Middle frontal gyrus (tissue), 1 donor: ENCODE measurements at regions not wholly inside any gene's neighbourhood (a gene's known extent, or its start where the extent isn't known, plus 50 kb on each side); places are given as distances from the start of the nearest gene placed in this dataset.
A peak's percentile ranks its signal among the peaks of the same experiment; 100 is the strongest.

ENCODE experiments used
- DNase-seq: peaks from one replicate; pipeline ENCODE4 v3.0.0-alpha.2; 2015; ENCODE audit warnings: low spot score; ENCODE audit errors: extremely low spot score

DNA sequence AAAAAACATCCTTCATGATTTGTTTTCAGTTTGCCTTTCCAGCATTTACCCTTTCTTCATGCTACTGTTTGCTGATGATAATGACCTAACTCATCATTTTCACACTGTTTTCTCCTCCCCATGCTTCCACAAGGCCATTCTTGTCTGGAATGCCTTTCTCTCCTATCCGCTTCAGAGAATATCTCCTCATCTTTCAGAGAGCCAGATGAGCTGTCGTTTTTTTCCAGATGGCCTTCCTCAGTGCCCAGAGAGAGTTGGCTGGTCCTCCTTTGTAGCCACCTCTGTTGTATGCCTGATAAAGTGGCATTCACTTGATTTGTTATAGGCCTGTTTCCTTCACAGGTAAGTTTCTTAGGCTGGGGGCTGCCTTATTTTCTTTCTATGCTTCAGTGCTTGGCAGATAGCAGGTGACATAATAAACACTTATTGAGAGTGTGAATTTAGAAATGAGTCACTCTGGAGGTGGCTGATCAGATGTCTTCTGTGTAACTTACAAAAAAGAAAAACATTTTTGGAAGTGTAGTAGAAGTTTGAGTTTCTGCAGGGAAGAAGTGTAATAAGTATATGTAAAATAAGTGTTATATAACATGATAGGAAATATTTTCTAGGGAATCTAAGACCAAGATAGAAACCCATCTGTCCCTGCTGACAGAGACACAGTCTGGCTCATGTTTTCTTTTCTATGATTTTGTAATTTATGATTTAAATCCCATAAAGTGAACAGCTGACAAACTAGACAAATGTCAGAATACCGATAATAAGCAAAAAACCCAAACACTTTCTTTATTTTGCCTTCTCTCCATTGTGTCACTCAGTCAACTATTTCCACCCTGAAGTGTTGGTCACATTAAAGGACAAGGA lies 174.5 kb downstream of the DACT1 start:
- peak; percentile 62 for DNase-seq

DNA sequence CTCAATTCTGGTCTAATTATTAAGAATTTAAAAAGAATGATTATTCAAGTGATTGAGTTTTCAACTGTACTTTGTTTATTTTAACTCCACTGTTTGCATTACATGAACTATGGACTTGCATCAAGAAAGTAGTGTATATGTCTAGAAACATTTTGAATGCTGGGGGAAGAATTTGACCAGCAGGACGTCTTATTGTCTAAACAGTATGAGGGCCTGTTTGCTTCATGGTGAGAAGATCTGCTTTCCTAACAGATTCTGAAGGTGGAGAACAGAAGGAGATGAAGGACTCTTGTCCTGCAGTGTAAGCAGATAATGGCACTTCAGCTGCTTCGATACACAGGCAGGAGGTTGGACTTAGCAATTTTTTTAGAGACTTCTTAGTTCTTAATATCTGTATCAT lies 176.0 kb downstream of the DACT1 start:
- DNase-seq, result no peak

DNA sequence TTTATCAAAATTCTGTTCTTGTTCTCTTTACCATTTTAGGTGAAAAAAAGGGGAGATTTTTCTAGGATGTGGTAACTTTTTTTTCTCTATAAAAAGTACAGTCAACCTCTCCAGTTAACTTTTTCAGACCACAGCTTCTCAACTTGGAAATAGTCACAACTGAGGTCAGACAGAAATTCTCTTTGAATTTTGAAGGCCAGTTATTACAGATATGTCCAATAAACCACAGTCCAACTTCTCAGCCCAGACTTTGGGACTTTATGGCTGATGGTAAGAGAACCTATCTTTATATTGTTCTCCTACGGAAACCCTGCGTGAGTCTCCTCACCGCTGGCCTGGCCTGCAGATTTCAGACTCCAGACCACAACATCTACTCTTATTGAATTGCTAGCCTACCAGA lies 176.7 kb downstream of the DACT1 start:
- no peak for DNase-seq

- no peak for DNase-seq
Observed at GRCh38 chr14:58815161-58815701, 177.5 kb downstream of the DACT1 start.

GRCh38 chr14:58815794-58816193 lies 178.0 kb downstream of the DACT1 start:
- no peak for DNase-seq

DNA sequence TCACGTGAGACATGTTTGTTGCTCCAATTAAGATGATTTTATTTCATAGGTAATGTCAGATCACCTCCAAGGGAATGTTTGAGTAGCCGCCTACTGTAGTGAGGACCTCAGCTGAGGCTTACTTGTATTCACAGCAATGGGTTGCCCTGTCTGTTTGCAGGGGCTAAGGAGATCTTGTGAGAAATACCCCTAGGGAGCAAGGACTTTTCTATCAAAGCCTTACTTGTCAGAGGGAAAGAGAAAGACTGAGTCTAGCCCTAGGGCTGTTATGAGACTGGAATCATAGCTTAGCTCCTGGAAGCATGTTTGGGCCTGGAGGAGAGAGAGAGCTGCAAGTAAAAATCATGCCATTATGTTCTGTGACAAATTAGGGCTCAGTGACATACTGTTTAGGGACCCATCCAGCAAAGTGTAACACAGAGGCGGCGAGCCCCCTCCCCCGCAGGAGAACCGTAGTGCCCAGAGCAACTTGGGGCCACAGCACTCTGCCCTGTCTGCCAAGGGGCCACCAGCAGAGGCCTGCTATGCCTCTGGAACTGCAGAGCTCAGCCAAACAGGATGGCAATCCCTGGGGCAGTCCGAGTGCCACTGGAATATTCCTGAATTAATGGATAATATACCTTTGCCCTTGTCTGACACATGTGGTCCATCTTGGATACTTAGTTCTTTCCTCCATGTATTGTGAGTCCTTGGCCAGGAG lies 178.8 kb downstream of the DACT1 start:
- no peak for DNase-seq

DNA sequence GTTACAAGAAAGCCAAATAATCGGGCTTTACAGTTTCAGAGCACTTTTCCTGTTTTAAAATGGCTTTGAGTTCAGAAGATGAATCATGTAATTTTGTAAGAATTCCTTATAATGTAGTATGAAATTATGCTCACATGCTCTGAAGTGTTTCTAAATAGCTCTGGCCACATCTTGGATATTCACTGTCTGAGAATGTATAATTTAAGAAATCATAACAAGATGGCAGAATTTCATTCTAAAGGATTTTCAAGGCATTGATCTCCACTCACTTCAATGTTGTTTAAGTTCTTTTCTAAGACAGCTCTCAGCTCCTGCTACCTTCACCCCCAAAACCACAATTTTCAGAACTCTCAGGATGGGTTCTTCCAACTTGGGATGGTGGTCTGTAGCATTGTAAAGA lies 180.1 kb downstream of the DACT1 start:
- DNase-seq, result no peak

- no peak for DNase-seq
Observed at GRCh38 chr14:58820032-58820431, 182.3 kb downstream of the DACT1 start.

DNA sequence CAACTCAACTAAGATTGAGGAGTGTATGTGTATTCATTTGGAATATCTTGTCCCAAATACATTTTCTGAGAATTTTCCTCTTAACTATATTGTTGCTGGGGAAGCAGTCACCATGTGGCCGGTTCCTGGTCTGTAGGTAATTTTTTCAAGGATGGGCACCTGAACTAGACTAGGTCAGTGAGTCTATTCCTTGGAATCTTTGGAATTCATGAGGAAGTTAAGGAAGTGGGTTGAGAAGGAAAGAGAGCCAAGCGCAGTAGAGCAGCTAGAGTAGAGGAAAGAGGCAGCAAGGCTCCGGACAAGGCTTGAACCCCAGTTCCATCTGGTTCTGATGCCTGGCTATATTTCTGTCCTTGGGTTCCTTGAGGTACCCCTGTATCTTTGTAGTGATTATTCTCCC lies 183.7 kb downstream of the DACT1 start:
- DNase-seq, result no peak

DNA sequence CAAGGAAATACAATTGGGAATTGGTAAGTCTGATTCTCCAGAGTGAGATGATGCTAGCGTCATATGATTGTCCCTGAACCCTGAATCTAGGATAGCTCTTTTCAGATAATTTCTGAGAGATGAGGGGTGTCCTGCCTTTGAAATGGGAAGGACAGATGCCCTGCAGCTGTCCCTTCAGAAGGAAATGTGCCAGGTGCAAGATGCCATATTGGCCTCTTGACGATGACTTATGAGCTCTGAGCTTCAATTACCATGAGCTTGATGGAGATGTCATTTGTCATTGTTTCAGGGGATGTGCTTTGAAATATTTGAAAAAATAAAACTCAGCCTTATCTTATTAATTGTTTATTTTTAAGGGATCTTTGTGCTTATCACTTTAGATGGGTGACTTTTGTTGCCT lies 185.1 kb downstream of the DACT1 start:
- no peak for DNase-seq

- DNase-seq, result no peak
Observed at GRCh38 chr14:58823312-58823711, 185.6 kb downstream of the DACT1 start.

DNA sequence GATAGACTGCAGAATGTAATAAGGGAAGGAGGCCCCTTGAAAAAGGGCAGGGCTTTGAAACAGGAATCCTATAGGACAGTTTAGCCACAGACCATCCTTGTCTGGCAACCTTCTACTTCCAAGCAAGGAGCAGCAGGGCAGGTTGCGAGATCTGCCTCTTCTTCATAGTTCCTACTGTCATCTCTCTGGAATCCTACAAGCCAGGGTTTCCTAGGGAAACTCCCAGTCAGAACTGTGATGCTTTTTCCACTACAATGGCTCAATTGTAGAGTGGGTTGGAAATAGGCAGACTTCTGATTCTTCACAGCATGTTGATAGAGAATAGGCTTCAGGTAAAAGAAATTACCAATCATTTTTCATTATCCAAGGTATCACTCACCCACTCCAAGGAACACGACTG lies 186.3 kb downstream of the DACT1 start:
- no peak for DNase-seq

- no peak for DNase-seq
Observed at GRCh38 chr14:58824796-58825195, 187.0 kb downstream of the DACT1 start.

- no peak for DNase-seq
Observed at GRCh38 chr14:58825606-58826005, 187.8 kb downstream of the DACT1 start.

DNA sequence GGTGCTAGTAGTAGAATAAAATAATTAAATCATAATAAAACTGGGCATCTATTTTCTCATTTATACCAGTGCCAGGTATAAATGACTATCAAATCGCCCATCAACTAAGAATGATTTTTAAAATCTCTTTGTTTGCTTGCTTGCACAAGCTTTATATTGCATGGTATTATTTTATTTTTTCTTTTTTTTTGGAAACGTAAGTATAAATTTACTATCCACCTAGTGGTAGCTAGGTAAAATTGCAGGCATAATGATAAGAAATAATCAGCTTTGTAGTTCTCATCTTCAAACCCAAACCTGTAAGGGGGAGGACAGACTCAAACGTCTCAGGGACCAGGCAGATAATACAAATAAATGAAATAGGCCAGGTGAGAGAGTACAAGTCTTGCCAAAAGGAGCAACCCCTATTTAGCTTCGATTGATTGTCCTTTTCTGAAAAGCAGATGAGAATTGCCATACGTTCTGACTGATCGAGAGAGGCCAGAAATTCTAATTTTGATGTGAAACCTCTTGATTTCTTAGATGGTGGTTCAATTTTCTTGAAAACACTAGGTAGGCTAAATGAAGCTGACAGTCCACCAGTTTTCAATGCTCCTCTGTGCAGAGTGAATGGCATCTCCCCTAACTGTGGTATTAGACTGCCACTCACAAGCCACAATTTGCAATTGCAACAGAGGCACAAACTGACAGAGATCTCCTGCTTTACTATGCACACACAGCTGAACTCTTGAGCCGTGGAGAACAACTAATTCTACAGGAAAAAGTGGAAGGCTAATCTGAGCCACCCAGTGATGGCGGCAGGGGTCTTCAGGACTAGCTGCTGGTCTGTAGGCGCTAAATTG lies 189.3 kb downstream of the DACT1 start:
- DNase-seq, result no peak

DNA sequence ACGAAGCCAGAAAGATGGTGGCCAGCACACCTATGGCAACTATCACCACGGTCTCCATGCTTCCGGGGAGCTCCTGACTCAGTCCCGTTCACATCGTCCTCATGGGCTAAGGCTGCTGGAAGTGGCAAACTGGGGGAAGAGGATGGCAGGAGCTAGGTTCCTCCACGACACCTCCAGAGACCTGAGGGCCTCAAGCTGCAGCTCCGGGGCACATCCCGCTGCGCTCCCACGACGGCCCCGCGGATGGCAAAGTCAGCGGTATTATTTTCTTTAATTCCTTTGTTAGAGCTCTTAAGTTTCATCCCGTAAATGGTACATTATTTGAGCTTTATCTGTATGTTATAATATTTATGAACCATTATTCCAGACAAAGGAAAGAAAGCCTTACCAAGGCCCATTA lies 190.5 kb downstream of the DACT1 start:
- DNase-seq, result no peak

GRCh38 chr14:58829594-58829993 lies 191.8 kb downstream of the DACT1 start:
- DNase-seq, result no peak

DNA sequence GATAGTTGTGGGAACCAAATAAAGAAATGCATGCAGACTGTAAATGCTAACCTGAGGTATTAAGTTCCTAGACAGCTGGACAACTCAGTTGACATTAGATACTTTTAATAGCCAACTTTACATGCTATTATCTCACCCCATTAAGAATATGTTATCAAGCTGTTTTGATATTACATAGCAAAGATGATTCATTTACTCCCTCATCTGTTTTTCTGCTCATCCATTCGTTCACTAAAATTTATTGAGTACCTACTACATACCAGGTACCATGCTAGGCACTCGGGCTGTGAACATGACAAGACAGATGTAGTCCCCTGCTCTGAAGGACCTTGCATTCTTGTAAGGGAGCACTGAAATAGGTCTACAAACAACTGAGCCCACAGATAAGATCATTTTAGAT lies 192.4 kb downstream of the DACT1 start:
- no peak for DNase-seq

GRCh38 chr14:58832095-58832521 lies 194.3 kb downstream of the DACT1 start:
- no peak for DNase-seq

- no peak for DNase-seq
Observed at GRCh38 chr14:58833634-58834378, 196.0 kb downstream of the DACT1 start.
